ENCODE measurements at regions not wholly inside any gene's neighbourhood (a gene's known extent, or its start where the extent isn't known, plus 50 kb on each side); places are given as distances from the start of the nearest gene placed in this dataset.
A peak's percentile ranks its signal among the peaks of the same experiment; 100 is the strongest.
"Not testable (repeated sequence)": the region's sequence is repeated elsewhere in the genome, so short reads cannot be mapped to it uniquely, and the experiment has no call there.

DNA sequence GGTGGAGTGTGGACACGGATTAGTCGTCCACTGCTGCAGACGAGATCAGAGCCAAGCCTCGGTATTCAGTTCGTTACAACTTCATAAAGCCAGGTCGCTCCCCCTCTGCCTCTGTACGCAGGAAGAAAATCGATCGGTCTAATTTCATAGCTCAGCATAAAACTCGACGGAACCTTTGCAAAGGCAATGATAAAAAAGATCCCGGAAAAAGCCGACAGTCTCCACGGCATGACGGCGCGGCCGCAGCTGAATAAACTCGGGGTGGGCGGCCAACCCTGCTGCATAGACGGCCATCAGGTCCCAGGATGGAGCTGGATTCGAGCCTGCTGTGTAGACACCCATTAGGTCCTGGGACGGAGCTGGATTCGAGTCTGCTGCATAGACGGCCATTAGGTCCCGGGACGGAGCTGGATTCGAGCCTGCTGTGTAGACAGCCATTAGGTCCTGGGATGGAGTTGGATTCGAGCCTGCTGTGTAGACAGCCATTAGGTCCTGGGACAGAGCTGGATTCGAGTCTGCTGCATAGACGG, 113.8 kb upstream of the PPP2R3B start:
- DNase-seq (ENCODE audit: low spot score) = no peak

DNA sequence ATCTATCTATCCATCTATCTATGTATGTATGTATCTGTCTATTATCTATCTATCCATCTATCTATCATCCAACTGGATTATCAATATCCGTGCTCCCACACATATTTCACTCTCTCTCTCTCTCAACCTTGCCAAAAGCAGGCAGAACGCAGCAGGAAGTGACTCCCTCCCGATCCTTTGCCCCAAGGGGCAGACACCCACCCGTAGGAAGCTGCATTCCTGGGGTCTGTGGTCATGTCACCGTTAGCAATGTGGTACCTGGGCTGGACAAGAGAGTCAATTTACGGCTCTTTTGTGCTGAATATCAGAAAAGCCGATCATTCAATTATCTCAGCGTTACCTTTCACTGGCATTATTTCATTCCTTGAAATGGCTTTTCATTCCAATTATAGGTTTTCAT, 119.6 kb upstream of the PPP2R3B start:
- DNase-seq (ENCODE audit: low spot score) = no peak

GRCh38 chrX:508163-508562, 121.5 kb upstream of the PPP2R3B start:
- DNase-seq (ENCODE audit: low spot score) = no peak

DNA sequence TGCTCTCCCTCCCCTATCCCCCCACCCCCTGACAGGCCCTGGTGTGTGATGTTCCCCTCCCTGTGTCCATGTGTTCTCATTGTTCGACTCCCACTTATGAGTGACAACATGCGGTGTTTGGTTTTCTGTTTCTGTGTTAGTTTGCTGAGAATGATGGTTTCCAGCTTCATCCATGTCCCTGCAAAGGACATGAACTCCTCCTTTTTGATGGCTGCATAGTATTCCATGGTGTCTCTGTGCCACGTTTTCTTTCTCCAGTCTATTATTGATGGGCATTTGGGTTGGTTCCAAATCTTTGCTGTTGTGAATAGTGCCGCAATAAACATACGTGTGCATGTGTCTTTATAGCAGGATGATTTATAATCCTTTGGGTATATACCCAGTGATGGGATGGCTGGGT, 121.8 kb upstream of the SHOX start:
- DNase-seq (ENCODE audit: low spot score) = not testable (repeated sequence)

- DNase-seq (ENCODE audit: low spot score) = not testable (repeated sequence)
Measured at GRCh38 chrX:511089-511488, 119.5 kb upstream of the SHOX start.

- no peak for DNase-seq (ENCODE audit: low spot score)
Measured at GRCh38 chrX:518319-518718, 112.3 kb upstream of the SHOX start.

- no peak for DNase-seq (ENCODE audit: low spot score)
Measured at GRCh38 chrX:519741-520140, 110.8 kb upstream of the SHOX start.

- DNase-seq (ENCODE audit: low spot score) = no peak
Measured at GRCh38 chrX:522456-522855, 108.1 kb upstream of the SHOX start.

- DNase-seq (ENCODE audit: low spot score) = no peak
Measured at GRCh38 chrX:525134-525533, 105.5 kb upstream of the SHOX start.

DNA sequence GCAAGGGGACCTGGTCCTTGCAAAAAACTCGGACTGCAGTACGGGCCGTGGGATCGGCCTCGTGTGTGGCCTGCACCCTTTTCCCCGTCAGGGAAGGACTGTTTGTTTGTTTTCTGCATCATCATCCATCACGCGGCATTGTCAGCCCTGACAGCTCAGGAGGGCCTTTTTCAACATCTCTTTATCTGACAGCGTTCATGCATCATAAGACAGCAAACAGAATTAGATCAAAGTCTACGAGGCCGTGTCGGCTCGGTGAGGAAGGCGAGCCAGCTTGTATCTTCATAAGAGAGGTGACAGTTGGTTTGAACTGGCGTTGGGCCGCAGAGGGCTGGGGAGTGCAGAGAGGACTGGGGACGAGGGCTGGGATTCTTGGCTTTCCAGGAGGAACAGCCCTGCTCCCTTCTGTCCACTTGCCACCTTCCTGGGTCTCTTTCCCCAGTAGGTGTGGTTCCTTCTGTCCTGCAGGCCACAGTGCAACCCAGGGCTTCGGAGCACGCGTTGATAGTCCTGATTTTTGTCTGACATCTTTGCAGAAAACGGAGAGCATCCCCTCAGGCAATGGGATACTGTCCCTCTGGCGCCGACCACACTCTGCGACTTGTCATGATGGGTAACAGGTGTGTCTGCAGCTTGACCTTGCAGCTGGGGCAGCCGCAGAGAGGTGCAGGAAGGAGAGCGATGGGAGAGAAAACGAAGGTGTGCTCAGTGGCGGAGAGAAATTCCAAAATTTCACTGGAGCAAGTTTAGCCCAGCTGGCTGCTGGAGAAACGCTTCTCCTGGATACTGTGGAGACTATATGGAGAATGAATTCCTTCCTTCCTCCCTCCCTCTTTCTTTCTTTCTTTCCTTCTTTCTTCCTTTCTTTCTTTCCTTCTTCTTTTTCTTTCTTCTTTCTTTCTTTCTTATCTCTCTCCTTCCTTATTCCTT, 104.0 kb upstream of the SHOX start:
- DNase-seq (ENCODE audit: low spot score) = no peak

DNA sequence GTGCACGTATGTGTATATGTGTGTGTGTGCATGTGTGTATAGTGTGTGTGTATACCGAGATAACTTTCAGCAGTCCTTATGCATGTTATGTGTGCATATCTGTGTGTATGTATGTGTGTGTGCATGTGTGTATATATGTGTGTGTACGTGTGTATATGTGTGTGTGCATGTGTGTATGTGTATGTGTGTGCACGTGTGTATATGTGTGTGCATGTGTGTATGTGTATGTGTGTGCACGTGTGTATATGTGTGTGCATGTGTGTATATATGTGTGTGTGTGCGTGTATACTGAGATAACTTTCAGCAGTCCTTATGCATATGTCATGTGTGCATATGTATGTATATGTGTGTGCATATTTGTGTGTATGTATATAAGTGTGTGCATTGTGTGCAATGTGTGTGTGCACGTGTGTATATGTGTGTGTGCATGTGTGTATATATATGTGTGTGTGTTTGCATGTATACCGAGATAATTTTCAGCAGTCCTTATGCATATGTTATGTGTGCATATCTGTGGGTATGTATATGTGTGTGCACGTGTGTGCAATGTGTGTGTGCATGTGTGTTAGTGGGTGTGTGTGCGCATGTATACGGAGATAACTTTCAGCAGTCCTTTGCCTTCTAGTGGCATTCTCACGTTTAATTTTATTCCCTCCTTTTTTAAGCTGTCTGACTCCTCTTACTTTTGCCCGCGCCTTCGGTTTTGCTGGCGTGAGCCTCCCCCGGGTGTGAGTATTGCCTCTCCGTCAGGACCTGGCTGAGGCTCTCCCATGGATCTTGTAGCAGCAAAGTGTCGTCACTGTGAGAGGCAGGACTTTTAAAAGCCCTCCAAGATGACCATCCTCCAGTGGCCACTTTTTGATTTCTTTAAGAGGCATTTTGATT, 99.6 kb upstream of the SHOX start:
- no peak for DNase-seq (ENCODE audit: low spot score)

- no peak for DNase-seq (ENCODE audit: low spot score)
Measured at GRCh38 chrX:531611-531936, 99.0 kb upstream of the SHOX start.

DNA sequence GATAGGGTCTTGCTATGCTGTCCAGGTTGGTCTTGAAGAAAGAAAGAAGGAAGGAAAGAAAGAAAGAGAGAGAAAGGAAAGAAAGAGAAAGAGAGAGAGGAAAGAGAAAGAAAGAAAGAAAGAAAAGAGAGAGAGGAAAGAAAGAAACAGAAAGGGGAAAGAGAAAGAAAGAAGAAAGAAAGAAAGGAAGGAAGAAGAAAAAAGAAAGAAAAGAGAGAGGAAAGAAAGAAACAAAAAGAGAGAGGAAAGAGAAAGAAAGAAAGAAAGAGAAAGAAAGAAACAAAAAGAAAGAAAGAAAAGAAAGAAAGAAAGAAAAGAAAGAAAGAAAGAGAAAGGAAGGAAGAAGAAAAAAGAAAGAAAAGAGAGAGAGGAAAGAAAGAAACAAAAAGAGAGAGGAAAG, 95.8 kb upstream of the SHOX start:
- no peak for DNase-seq (ENCODE audit: low spot score)

- DNase-seq (ENCODE audit: low spot score) = no peak
Measured at GRCh38 chrX:536616-537015, 94.0 kb upstream of the SHOX start.

DNA sequence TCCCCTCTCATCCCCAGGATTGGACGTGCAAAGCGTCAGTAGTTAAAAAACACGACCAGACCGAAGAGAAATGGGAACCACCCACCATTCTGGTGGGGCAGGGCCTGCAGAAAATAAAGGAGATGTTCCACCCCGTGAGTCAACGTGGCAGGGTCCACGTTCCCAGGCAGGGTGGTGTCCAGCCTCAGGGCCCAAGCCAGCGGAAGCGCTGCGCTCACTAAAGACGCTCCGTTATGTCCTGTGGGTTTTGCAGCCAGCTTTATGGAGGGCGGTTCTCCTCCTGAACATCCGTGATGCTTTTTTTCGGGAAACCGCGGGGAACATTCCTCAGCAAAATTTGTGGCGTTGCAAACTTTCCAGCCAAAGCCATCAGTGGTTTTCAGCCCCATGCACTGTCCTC, 93.4 kb upstream of the SHOX start:
- DNase-seq (ENCODE audit: low spot score) = no peak

GRCh38 chrX:538311-538710, 92.3 kb upstream of the SHOX start:
- no peak for DNase-seq (ENCODE audit: low spot score)

DNA sequence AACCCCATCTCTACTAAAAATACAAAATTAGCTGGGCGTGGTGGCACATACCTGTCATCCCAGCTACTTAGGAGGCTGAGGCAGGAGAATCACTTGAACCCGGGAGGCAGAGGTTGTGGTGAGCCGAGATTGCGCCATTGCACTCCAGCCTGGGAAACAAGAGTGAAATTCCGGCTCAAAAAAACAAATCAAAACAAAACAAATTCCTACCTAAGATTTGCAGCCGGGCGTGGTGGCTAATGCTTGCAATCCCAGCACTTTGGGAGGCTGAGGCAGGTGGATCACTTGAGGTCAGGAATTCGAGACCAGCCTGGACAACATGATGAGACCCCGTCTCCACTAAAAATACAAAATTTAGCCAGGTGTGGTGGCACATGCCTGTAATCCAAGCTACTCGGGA, 89.6 kb upstream of the SHOX start:
- not testable (repeated sequence) for DNase-seq (ENCODE audit: low spot score)

GRCh38 chrX:542179-542578, 88.4 kb upstream of the SHOX start:
- DNase-seq (ENCODE audit: low spot score) = no peak

DNA sequence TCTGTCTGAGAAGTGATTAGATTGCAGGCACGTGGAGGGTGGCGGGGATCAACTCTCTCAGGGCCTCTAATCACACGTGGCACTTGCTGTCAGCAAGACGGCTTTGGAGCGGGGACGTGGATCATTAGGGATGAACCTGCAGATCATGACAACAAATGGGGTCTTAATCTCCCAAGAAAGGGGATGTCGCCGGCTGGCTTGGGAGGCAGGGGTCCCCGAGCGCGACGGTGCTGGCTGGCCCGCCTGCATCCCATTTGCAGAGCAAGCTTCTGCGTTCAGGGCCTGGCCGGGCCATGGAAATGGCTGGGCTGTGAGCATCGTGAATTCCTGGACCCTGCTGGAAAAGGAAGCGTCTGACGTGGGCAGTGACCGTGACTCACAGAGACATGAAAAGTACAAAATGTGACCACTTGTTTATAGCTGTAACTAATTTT, 85.1 kb upstream of the SHOX start:
- DNase-seq (ENCODE audit: low spot score) = peak; percentile 5

GRCh38 chrX:550514-550913, 80.1 kb upstream of the SHOX start:
- no peak for DNase-seq (ENCODE audit: low spot score)

DNA sequence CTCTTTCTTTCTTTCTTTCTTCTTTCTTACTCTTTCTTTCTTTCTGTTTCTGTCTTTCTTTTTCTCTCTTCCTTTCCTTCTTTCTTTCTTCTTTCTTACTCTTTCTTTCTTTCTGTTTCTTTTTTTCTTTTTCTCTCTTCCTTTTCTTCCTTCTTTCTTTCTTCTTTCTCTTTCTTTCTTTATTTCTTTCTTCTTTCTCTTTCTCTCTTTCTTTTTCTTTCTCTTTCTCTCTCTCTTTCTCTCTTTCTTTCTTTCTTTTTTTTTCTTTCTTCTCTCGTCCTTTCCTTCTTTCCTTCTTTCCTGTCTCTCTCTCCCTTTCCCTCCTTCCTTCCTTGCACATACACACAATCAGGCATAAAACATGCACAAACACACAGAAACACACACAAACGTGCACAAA, 79.3 kb upstream of the SHOX start:
- DNase-seq (ENCODE audit: low spot score) = no peak

DNA sequence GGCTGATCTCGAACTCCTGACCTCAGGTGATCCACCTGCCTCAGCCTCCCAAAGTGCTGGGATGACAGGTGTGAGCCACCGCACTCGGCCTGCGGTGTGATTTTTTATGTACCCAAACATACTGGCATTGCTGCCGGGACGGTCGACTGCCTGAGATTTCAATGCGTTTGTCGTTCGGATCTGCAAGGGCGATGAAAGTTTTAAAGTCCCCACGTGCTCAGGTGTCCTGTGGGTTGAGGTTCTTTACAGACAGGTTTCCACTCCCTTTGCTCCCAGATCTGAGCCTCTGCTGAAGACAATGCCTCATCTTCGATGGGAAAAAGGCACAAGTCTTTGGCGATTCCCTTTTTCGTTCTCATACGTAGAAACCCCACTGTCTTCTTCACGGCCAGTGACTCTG, 78.1 kb upstream of the SHOX start:
- DNase-seq (ENCODE audit: low spot score) = no peak

DNA sequence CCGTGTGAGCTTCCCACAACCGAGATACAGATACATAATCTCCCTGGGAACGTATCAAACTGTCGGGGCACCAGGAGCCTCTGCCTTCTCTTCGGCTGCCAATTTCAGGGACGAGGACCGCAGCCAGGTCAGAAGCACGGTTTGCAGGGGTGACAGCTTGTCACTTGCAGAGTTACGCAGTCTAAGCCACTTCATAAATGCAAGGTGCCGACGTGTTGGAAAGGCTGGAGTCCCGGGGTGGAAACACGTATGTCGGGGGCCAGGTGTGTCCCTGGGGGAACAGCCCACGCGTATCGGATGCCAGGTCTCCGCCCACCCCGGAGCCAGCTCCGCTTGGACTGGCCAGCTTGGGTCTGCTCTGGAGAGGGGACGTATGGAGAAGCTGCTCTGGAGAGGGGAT, 76.3 kb upstream of the SHOX start:
- no peak for DNase-seq (ENCODE audit: low spot score)

All from AG08395 (cell line).